NCI-H187 (cell line): ENCODE measurements at regions not wholly inside any gene's neighbourhood (a gene's known extent, or its start where the extent isn't known, plus 50 kb on each side); places are given as distances from the start of the nearest gene placed in this dataset.

Experiments used
- DNase-seq, 2 experiments: peaks; one replicate each; lab custom pipeline; 2025; lab: John Stamatoyannopoulos, UW

DNA sequence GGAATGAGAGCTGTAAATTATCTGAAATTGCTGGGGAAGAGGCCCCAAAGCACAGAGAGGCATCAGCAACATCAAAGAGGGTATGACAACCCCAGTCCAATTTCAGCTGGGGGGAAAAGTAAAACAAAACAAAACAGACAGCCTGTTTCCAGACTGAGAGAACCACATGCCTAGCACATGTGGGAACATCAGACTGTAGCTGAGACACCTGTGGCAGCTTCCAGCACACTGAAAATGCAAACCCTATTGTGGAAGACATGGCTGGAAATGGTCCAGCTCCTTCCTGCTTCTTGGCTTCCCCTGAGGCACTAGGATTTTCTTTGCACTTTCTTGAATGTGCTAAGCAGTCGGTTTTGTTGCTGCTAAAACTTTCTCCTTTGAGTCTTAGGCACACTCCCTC lies 240.9 kb upstream of the STS start:
- DNase-seq, result no peak

GRCh38 chrX:6904156-6904555 lies 243.4 kb upstream of the STS start:
- no peak for DNase-seq

DNA sequence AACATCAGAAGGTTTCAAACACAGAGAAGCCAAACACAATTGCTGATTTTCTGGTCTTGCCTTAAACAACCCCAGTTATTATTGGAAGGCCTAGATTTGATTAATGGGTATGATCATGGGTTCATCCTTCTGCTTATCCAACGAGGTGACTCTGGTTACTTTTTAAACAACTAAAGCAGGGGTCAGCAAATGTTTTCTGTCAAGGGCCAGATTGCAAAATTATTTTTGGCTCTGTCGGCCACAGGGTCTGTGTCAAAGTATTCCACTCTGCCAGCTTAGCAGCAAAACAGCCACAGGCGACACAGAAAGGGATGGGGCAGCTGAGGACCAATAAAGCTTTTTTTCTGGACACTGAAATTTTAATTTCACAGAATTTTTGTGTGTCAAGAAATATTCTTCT lies 249.1 kb upstream of the STS start:
- DNase-seq, result no peak

DNA sequence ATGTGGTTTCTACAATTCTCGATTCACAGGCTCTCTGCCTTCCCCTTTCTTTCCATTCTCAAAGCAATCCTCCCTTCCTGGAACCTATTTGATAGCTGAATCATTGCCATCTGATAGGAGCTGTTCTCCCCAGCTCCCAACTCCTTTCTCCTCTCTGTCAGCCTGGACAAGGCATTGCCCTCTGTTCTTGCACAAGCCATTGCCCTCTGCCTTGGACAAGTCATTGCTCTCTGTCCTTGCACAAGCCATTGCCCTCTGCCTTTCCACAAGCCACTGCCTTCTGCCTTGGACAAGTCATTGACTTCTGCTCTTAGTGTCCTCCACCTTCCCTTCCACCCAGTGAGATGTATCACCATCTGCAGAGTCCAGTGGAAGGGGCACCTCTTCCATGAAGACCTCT lies 256.1 kb upstream of the STS start:
- no peak for DNase-seq

- no peak for DNase-seq
Measured at GRCh38 chrX:6890544-6891261, 256.8 kb upstream of the STS start.

DNA sequence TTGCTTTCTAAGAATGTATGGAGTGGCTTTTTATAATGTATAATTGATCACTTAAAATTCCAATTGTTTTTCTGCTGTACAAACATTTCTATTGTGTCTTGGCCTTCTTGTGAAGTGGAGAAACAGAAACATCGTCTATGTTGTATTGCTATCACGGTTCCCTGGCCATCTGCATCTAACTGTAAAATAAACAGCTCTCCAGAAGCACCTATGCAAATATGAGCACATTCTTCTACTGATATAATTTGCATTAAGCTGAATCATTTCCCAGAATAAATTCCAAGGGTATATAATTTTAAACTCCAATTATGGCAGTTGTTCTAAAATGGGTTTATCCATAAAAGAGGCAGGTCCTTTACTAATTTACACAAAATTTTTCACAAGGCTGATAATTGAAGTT lies 261.6 kb upstream of the STS start:
- DNase-seq, result no peak

GRCh38 chrX:6885396-6885795 lies 262.1 kb upstream of the STS start:
- no peak for DNase-seq

DNA sequence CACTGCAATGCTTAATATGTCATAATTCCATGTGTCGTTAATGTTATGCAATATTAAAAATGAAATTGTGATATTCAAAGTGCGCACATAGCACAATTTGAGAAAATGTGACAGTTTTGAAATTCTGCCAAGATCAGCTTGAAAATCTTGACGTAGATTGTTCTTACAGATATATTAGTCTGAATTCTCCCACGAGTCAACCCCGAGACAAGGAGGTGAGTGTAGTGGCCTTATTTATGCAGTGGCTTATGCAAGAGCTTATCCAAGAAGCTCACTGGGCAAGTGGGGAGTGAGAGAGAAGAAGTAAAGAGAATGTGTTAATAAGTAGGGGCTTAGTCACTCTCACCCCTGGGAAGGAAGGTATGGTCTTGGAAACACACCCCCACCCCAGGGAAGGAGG lies 286.1 kb upstream of the STS start:
- DNase-seq, result no peak

DNA sequence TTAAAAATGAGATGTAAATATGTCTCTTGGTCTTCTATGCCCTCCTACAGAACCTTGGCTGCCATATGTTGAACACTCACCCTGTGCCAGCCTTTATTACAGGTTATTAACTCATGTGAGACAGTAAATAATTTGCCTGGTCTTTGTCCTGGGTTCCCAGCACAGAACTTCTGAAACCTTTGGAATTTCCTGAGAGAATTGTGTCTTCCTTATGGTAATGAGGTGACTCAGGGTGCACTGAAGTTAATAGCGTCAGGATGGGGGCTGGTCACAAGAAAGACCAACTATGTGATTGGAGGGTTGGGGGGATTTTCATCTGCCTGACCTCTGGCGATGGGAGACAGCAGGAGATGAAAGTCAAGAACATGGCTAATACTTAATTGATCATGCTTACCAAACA lies 289.8 kb upstream of the STS start:
- no peak for DNase-seq

DNA sequence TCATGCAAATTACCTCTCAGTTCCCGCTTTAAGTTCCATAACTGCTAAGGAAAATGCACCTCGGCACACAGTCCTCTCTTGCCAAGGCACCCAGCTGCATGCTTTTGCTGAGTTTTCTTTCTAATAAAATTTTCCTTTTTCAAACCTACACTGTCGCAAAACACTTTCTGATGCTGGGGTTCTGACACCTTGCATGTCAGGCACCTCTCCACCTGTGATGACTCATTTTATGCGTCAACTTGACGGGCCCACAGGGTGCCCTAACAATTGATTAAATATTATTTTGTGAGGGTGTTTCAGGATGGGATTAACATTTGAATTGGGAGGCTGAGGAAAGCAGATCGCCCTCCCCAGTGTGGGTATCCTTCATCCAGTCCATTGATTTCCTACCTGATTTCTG lies 291.0 kb upstream of the STS start:
- no peak for DNase-seq

GRCh38 chrX:6852869-6853268 lies 294.6 kb upstream of the STS start:
- no peak for DNase-seq

DNA sequence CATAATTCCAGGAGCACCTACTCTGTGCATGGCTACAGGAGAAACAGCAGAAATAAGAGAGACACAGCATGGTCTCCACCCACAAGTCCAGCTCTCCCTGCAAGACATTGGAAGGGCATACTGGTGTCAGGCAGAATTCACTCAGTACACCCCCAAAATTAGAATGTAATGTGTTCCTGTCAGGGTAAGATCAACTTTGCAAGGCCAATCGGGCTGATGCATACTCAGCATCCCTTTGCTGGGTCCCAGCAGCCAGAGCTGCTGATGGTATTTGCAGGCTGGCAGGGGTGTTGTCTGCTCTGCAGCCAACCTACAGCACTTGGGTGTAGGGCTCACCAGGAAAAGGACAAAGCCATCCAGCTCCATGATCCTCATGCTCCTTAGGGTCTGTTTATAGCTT lies 295.4 kb upstream of the STS start:
- no peak for DNase-seq

DNA sequence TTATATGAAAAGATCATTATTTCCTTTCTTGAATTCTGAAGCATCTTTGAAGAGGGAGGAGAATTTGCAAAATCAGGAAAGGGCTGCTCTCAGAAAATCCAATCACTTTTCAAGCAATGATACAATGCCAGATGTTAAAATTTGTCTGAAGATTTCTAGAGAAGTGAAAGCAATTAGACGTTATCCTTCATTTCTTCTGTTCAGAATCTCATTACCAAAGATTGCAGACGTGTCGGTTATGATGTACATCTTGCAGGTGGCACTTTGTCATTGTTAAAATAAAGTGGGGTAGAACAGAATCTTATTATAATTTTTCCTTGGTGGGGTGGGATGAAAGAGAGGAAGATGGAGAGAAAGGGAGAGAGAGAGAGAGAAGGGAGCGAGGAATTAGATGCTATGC lies 296.4 kb upstream of the STS start:
- DNase-seq, result no peak

DNA sequence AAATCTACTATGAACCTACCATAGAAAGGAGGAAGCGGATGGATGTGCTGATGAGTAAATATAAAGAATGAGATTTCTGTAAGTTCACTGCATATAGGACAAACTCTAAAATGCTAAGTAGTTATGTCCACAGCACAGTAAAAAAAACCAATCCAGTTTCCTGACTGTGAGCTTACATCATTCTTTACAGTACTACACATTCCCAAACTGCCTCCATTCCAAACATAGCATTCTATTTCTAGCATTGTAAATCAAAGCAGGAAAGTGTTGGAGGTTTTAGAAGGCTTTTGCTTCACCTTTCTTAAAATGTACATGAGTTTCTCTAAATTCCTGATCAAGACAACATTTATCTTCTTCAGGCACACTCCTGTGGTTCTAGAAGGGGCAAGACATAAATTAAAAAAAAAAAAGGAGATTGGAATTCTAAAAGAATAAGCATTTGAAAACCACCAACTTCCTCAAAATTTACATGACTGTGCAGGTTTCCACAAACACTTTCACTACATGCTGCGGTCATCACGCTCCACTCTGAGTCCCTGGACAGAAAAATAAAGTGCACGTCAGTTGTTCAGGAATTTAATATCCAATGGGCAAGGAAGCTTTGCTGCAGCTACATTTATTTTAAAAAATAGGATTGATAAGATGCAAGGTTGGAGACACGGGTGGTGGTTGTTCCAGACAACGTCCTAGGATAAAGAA lies 297.6 kb upstream of the STS start:
- no peak for DNase-seq

GRCh38 chrX:6832619-6833018 lies 297.7 kb upstream of the VCX3A start:
- DNase-seq, result no peak

DNA sequence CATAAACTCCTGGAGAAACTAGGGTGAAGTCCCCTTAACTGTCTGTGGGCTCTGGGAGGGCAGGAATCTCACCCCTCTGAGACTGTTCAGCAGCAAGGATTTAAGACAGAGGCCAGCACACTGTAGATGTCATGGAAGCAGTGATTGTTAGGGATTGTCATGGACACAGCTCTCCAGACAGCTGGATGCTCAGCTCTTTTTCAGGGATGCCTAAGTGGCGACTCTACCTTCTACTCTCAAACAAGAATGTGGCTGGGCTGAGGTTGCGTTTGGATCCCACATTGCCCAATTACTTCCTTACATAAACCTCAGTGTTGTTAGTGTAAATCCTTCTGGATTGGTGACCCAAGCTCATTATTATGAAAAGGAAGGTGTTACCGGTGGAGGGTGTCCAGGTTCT lies 291.9 kb upstream of the VCX3A start:
- DNase-seq, result no peak

DNA sequence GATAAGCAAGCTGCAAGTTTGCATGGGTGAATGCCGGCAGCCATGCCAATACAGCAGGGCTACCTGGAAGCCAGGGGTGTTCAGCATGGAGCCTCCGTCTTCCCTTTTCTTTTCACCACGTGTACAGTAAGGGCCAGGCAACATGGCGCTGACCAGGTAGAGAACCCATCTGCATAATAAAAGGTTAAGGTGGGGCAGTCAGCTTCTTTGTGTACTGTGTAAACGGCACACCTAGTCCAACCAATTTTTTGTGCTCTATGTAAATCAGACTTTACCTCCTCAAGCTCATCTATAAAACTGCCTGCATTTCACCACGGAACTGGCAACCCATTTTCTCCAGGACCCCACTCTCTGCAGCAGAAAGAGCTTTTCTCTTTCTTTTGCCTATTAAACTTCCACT lies 286.8 kb upstream of the VCX3A start:
- no peak for DNase-seq

DNA sequence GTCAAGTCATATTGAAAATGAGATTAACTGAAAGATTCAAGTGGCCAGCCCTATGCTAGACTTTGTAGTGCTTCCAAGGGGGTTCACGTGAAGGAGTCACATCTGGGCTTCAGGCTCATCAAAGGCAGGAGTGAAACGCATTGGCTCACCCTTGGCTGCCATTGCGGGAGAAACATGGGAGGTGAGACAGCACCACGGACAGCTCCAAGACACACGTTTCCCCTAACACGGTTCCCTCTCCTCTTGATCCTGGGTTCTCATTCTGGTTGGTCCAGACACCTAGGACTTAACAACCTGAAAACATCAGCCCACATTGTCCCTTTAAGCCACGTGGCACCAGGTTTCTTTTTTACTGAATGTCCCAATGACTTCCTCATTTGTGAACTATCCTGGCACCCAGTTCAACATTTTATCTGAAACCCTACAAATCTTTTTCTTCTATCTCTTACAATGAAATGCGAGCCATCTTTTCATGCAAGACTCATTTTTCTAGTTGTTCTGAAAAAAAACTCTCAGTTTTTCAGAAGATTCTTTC lies 279.0 kb upstream of the VCX3A start:
- no peak for DNase-seq

GRCh38 chrX:6812087-6812486 lies 277.2 kb upstream of the VCX3A start:
- no peak for DNase-seq

DNA sequence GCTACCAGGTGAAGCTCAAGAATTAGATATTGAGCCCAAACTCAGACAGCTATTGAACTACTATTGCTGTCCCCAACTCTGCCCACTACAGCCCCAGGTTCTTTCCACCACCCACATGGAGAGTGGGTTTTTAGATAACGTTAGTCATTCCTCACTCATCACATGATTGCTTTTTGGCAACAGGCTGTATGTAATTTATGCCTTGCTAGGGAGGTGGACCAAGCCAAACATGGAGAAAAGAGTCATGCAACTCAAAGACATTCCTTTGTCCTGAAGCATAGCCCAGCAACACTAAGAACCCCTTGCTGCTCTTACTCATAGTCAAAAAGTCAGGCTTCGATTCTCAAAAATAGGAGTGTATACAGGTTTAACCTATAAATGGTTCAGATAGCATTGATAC lies 275.9 kb upstream of the VCX3A start:
- DNase-seq, result no peak

DNA sequence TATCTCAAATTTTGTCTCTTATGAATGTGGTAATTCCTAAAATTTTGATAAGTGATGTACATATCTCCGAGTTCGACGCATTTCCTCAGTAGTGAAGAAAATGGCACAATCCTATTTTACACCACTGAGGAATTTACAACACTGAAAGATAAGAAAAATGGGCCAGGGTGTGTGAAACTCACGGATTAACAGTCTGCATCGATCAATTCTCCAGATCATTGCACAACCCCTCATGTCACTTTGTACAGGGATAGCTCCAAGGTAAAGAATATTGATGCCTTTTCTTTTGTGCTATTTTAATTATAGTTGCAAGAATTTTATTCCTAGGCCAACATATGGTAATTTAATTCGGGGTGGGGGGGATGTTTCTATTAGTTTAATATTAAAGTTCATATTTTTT lies 268.7 kb upstream of the VCX3A start:
- DNase-seq, result no peak

GRCh38 chrX:6793000-6793399 lies 258.1 kb upstream of the VCX3A start:
- DNase-seq, result no peak

DNA sequence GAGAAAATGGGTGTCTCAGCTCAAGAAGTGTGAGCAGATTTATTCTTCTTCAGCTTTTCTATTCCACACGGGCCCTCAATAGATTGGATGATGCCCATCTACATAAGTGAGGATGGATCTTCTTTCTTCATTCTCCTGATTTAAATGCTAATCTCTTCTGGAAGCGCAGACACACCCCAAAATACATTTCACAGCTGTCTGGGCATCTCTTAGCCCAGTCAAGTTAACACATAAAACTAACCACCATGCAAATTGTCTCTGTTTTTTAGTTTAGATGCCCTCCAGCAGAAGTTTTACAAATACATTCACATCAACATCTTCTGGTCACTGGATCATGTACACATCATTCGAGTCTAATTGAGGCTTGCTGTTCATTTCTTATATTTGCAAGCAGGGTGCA lies 249.0 kb upstream of the VCX3A start:
- no peak for DNase-seq

DNA sequence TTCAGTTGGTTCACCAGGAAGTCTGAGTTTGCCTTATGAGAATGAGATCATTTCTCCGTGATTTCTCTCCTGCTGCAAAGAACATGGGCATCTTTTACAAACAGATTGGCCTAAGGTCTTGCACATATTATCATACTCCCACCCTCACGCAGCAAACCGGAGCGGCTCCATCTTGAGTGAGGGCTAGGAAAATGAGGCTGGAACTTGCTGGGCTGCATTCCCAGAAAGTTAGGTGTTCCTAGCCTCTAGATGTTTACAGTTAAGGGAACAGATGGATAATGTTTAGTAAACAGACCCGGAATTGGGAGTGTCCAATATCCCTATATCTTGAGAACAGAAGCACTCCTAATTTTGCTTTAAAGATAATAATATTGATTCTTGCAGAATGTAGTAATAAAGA lies 247.9 kb upstream of the VCX3A start:
- no peak for DNase-seq
